ENCODE measurements at regions not wholly inside any gene's neighbourhood (a gene's known extent, or its start where the extent isn't known, plus 50 kb on each side); places are given as distances from the start of the nearest gene placed in this dataset.
A peak's percentile ranks its signal among the peaks of the same experiment; 100 is the strongest.

GRCh38 chr4:153034681-153035080, 98.6 kb downstream of the FHDC1 start:
- no peak for DNase-seq

- DNase-seq = no peak
These were observed 100.9 kb downstream of the FHDC1 start for GRCh38 chr4:153036931-153037482.

DNA sequence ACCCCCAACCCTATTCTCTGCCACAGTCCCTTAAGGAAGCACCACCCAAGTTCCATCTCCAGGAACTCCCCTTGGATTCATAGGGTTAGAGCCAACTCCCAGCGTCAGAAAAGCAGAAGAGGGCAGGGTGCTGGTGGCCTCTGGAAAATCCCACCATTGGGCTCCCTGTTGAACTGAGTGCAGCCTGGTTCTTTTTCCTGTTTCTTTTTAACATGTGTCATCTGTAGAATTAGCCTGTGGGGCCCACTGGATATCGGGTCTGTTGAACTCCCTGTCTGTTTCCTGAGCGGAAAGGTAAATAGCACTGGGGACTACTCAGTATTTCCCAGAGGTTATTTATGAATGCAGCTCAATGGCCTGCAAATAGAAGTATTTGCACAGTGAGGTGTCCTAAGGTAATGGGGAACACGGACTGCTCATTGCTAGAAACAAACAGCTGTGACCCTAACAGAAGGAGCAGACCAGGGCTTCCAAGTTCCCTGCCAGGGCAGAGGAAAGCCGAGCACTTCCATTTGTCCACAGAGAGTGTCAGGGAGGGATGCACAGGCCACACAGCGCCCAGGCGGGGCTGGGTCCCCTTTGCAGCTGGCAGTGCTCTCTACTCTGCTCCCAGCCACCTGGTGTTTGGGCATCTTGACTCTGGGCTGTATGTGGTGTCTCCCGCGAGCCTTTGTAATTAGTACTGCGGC, 102.6 kb downstream of the FHDC1 start:
- DNase-seq = no peak

GRCh38 chr4:153039542-153040185, 103.5 kb downstream of the FHDC1 start:
- DNase-seq = no peak

- no peak for DNase-seq
These were observed 104.6 kb downstream of the FHDC1 start for GRCh38 chr4:153040677-153041076.

GRCh38 chr4:153044036-153044435, 107.9 kb downstream of the FHDC1 start:
- no peak for DNase-seq

GRCh38 chr4:153045111-153045982, 109.2 kb downstream of the FHDC1 start:
- peak; percentile 78 for DNase-seq

- no peak for DNase-seq
These were observed 122.5 kb downstream of the FHDC1 start for GRCh38 chr4:153058671-153059060.

GRCh38 chr4:153060196-153060595, 124.1 kb downstream of the FHDC1 start:
- no peak for DNase-seq

DNA sequence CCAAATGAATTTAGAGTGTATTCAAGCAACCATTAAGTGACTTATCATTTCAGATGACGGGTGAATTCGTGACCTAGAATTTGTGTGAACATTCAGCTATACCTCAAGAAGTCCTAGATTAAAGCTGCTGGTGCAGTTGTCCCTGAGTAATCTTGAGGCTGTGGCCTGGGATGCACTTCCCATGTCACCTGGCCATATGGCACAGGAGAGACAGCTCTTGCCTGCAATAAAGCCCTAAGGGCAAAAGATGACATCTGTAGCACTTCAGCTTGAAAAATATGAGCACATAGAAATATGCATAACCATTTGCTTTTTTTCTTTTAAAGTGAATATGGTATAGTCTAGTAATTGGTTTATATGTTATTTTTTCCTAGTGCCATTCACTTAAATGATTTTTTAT, 125.8 kb downstream of the FHDC1 start:
- DNase-seq = no peak

GRCh38 chr4:153062652-153063168, 126.6 kb downstream of the FHDC1 start:
- no peak for DNase-seq

DNA sequence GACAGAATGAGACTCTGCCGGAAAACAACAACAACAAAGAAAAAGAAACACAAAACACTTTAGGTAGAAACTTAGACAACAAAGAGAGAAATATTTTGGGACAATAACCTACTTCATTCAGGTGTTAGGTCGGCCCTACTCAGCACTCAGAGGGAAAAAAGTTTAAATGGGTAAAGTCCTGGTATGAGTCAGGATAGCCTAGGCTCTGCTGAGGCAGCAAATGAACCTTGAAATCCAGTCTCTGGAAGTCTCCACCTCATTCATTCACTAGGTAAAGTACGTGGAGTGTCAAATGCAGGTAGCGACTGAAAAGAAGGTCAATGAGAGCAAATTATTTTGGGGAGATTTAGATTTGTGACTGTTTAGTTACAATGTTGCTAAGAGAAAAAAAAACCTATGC, 127.4 kb downstream of the FHDC1 start:
- no peak for DNase-seq

GRCh38 chr4:153064571-153064970, 128.4 kb downstream of the FHDC1 start:
- DNase-seq = no peak

DNA sequence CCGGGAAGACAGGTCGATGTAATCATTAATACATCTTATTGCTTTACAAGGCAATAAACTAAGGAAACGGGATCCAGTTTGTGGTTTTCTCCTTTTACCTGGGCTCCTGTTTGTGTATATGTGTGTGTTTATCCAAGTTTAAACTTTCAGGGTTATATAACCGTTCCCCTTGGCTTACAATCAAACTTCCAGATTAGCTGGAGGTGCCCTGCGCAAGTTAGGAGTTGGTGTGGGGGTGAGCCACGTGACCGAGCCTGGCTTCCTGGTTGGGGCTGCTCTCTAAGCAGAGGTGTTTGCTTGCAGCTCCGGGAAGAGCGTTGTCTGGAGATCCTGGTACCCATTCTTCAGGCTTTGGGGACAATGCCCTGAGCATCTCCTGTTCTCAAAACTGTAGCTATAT, 129.2 kb downstream of the FHDC1 start:
- no peak for DNase-seq

- no peak for DNase-seq
These were observed 131.3 kb downstream of the FHDC1 start for GRCh38 chr4:153067376-153067775.

- no peak for DNase-seq
These were observed 132.6 kb downstream of the FHDC1 start for GRCh38 chr4:153068751-153069150.

GRCh38 chr4:153071958-153072598, 132.2 kb upstream of the TRIM2 start:
- no peak for DNase-seq

GRCh38 chr4:153072661-153073060, 131.6 kb upstream of the TRIM2 start:
- no peak for DNase-seq

- DNase-seq = peak; percentile 58
These were observed 129.8 kb upstream of the TRIM2 start for GRCh38 chr4:153074486-153074885.

GRCh38 chr4:153074936-153075630, 129.2 kb upstream of the TRIM2 start:
- no peak for DNase-seq

DNA sequence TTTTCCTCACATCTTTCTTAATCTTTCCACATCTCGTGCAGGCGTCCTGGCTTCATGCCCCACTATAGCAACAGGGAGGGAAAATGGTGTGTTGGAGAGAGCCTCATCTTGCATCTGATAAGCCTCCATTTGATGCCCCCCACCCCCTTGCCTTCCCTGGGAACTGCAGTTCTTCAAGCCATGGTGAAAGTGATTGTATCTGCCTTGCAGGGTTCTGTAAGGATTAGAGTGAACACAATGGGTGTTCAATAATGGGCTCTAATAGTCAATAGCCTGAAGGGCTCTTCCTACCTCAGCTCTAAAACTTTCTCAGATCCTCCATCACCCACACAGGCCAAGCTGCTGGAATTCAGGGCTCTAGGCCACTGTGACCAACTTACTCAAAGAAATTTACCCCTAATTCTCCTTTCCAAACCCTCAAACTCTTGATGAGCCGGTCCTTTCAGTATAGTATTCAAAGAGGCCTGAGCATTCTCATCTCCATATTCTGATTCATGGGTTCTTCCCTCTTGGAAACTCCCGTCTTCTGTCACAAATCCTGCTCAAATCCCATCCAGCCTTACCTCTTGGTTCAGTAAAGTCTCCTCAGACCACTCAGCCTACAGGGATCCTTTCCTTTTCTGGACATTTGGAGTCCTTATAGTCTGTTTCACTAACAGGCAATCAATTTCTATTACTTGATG, 128.3 kb upstream of the TRIM2 start:
- DNase-seq = no peak

DNA sequence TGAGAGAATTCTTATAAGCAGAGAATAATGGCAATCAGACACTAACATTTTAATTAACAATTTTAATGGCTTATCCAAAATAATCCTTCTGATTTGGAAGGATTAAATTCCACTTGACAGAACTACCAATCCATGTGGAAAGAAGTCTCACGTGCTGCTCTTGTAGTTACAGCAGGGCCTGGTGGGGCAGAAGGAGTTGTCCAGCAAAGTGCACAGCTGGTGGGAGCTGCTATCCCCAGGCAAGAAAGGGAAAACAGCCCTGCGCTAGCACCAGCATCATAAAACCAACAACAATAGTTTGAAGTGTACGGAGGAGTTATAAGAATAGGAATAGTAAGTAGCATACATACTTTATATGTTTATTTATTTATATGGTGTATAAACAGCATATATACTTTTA, 127.4 kb upstream of the TRIM2 start:
- no peak for DNase-seq
